WTC11 (cell line): ENCODE measurements at regions not wholly inside any gene's neighbourhood (a gene's known extent, or its start where the extent isn't known, plus 50 kb on each side); places are given as distances from the start of the nearest gene placed in this dataset.

Source experiments
- ATAC-seq: fragments of 200-7000 bp; cut with Tn5 transposase; 2 replicates; pipeline ENCODE4 v1.10.0; 2021; ENCODE audit warnings: mild to moderate bottlenecking, moderate library complexity
- CTCF ChIA-PET: fragments of 300-600 bp; sonication (Branson Sonifier 250); formaldehyde crosslinking; loops from one replicate; lab custom pipeline; 2021; ENCODE audit warnings: antibody characterized with exemption; lab: Charles Lee
- POLR2A ChIA-PET: fragments of 350-600 bp; sonication (Branson Sonifier 250); formaldehyde crosslinking; loops from one replicate; lab custom pipeline; 2021; ENCODE audit warnings: antibody characterized with exemption; lab: Charles Lee
- DNase-seq: peaks from one replicate; pipeline ENCODE4 v3.0.0; 2021; ENCODE audit warnings: low spot score
- H3K27ac Mint-ChIP-seq: 2 replicates; pipeline ENCODE4 v1.8.0; 2021; ENCODE audit warnings: mixed read lengths
- H3K27me3 Mint-ChIP-seq: 2 replicates; pipeline ENCODE4 v1.8.0; 2021; ENCODE audit warnings: low read depth, mild to moderate bottlenecking, moderate library complexity, mixed read lengths
- H3K36me3 Mint-ChIP-seq: 2 replicates; pipeline ENCODE4 v1.8.0; 2021; ENCODE audit warnings: mixed read lengths
- H3K4me1 Mint-ChIP-seq: 2 replicates; pipeline ENCODE4 v1.8.0; 2022; ENCODE audit warnings: mixed read lengths
- H3K4me3 Mint-ChIP-seq: 2 replicates; pipeline ENCODE4 v1.8.0; 2021; ENCODE audit warnings: mild to moderate bottlenecking, moderate library complexity, mixed read lengths
- H3K9me3 Mint-ChIP-seq: 2 replicates; pipeline ENCODE4 v1.8.0; 2021; ENCODE audit warnings: mixed read lengths
- CREB1 ChIP-seq: sonication (generic); formaldehyde crosslinking; IDR thresholded peaks from 2 replicates; pipeline ENCODE4 v1.8.0; 2023; ENCODE audit warnings: mild to moderate bottlenecking, missing genetic modification reagents
- ESRRA ChIP-seq: sonication (generic); formaldehyde crosslinking; IDR thresholded peaks from 2 replicates; pipeline ENCODE4 v1.8.1; 2022; ENCODE audit warnings: mild to moderate bottlenecking, missing genetic modification reagents, borderline replicate concordance
- FOXP1 ChIP-seq: sonication (generic); formaldehyde crosslinking; IDR thresholded peaks from 2 replicates; pipeline ENCODE4 v1.8.0; 2022; ENCODE audit warnings: missing genetic modification reagents, mild to moderate bottlenecking, moderate library complexity, borderline replicate concordance
- GTF2I ChIP-seq: fragments of 250-450 bp; sonication (Bioruptor Pico); conservative IDR thresholded peaks from 2 replicates; pipeline ENCODE4 v1.4.0; 2021; ENCODE audit warnings: mild to moderate bottlenecking
- NFATC4 ChIP-seq: fragments of 250-450 bp; sonication (Bioruptor Pico); IDR thresholded peaks from 2 replicates; pipeline ENCODE4 v1.9.0; 2021; ENCODE audit warnings: mild to moderate bottlenecking
- OVOL2 ChIP-seq: fragments of 250-450 bp; sonication (Bioruptor Pico); IDR thresholded peaks from 2 replicates; pipeline ENCODE4 v1.9.0; 2021; ENCODE audit warnings: mild to moderate bottlenecking, borderline replicate concordance
- RELA ChIP-seq: sonication (generic); formaldehyde crosslinking; IDR thresholded peaks from 2 replicates; pipeline ENCODE4 v1.8.1; 2022; ENCODE audit warnings: missing genetic modification reagents, mild to moderate bottlenecking, borderline replicate concordance
- SMAD4 ChIP-seq: sonication (generic); formaldehyde crosslinking; IDR thresholded peaks from 2 replicates; pipeline ENCODE4 v1.8.0; 2022; ENCODE audit warnings: mild to moderate bottlenecking, missing genetic modification reagents
- TF ChIP-seq, protein P1 (sequence below): sonication (generic); formaldehyde crosslinking; IDR thresholded peaks from 2 replicates; pipeline ENCODE4 v1.8.0; 2023; ENCODE audit warnings: mild to moderate bottlenecking, missing genetic modification reagents
- TF ChIP-seq, protein P2 (sequence below): sonication (generic); formaldehyde crosslinking; IDR thresholded peaks from 2 replicates; pipeline ENCODE4 v1.8.1; 2022; ENCODE audit warnings: low read depth, mild to moderate bottlenecking, moderate library complexity, missing genetic modification reagents, borderline replicate concordance
- TF ChIP-seq, protein P3 (sequence below): sonication (generic); formaldehyde crosslinking; IDR thresholded peaks from 2 replicates; pipeline ENCODE4 v1.8.1; 2023; ENCODE audit warnings: mild to moderate bottlenecking, missing genetic modification reagents, moderate library complexity
- TF ChIP-seq, protein P4 (sequence below): fragments of 200-600 bp; IDR thresholded peaks from 2 replicates; pipeline ENCODE4 v1.8.0; 2022; ENCODE audit warnings: antibody characterized with exemption
- TF ChIP-seq, protein P5 (sequence below): sonication (generic); formaldehyde crosslinking; IDR thresholded peaks from 2 replicates; pipeline ENCODE4 v1.8.0; 2022; ENCODE audit warnings: mild to moderate bottlenecking, missing genetic modification reagents
- TF ChIP-seq, protein P6 (sequence below): fragments of 250-450 bp; sonication (Bioruptor Pico); IDR thresholded peaks from 2 replicates; pipeline ENCODE4 v1.8.0; 2021; ENCODE audit warnings: mild to moderate bottlenecking
- TF ChIP-seq, protein P7 (sequence below): sonication (generic); formaldehyde crosslinking; IDR thresholded peaks from 2 replicates; pipeline ENCODE4 v1.8.1; 2023; ENCODE audit warnings: mild to moderate bottlenecking, moderate library complexity, missing genetic modification reagents

DNA sequence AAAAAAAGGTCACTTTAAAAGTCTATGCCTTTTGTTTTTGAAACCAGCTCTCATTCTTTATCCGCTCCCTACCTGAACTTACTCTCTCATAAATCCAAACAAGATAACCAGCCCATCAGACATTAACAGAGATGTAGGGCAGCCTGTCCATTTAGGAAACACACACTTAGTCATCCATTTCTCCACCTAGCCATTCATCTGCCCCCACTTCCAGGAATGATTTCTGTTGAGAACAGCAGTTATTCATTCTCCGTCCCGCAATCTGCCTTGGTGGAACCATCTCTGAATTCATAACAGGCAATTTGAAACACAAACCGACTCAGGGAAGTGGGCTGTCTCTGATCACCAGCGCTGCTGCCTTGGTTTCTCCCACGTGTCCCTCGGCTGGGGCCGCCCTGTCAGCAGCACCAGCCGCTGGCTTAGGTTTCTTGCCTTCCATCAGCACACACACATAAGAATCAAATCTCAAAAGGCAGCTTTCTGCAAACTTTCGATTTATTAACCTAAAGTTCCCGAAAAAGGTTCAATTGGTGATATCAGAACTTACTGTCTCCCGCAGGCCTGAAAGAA, 528.2 kb upstream of the NRP1 start (continued):
- TF ChIP-seq, protein P1, sequence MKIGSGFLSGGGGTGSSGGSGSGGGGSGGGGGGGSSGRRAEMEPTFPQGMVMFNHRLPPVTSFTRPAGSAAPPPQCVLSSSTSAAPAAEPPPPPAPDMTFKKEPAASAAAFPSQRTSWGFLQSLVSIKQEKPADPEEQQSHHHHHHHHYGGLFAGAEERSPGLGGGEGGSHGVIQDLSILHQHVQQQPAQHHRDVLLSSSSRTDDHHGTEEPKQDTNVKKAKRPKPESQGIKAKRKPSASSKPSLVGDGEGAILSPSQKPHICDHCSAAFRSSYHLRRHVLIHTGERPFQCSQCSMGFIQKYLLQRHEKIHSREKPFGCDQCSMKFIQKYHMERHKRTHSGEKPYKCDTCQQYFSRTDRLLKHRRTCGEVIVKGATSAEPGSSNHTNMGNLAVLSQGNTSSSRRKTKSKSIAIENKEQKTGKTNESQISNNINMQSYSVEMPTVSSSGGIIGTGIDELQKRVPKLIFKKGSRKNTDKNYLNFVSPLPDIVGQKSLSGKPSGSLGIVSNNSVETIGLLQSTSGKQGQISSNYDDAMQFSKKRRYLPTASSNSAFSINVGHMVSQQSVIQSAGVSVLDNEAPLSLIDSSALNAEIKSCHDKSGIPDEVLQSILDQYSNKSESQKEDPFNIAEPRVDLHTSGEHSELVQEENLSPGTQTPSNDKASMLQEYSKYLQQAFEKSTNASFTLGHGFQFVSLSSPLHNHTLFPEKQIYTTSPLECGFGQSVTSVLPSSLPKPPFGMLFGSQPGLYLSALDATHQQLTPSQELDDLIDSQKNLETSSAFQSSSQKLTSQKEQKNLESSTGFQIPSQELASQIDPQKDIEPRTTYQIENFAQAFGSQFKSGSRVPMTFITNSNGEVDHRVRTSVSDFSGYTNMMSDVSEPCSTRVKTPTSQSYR (CRISPR knock-in tag), result no peak
- TF ChIP-seq NFATC4 (CRISPR knock-in tag) (no peak), ESRRA (CRISPR knock-in tag) (no peak)
- TF ChIP-seq, protein P2, sequence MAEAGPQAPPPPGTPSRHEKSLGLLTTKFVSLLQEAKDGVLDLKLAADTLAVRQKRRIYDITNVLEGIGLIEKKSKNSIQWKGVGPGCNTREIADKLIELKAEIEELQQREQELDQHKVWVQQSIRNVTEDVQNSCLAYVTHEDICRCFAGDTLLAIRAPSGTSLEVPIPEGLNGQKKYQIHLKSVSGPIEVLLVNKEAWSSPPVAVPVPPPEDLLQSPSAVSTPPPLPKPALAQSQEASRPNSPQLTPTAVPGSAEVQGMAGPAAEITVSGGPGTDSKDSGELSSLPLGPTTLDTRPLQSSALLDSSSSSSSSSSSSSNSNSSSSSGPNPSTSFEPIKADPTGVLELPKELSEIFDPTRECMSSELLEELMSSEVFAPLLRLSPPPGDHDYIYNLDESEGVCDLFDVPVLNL (CRISPR knock-in tag), result no peak
- TF ChIP-seq, all 79 proteins: peak for 0

DNA sequence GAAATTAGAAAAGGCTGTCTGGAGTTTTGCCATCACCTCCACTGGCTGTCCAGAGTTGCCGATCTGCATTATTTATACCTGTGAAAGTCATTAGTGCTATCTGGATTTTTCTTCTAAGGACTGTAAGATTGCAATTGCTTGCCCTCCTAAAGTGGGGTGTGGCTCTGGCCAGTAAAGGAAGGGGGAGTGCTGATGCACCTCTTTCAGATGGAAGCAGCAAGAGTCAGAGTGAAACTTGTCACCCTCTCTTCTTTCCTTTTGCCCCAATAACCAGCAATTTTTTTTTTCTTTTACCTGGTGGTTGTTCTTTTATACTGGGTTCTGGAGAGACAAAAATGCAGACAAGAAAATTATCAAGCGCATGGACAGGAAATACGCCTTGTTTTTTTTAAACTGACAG, 527.4 kb upstream of the NRP1 start:
- Mint-ChIP-seq H3K36me3 (0 out of 2 replicates have a peak, but pooled peaks cover 2% of the 10 kb centered on the region), H3K4me3 (no peak overlapping the region), H3K27ac (no peak overlapping the region), H3K9me3 (peaks cover 7% of the 10 kb centered on the region), H3K4me1 (peaks cover 29% of the 10 kb centered on the region), H3K27me3 (no peaks in the 10 kb centered on the region; the same call in 1 of the 2 replicates)
- ChIA-PET POLR2A (no interaction called here), CTCF (no interaction called here)
- TF ChIP-seq, protein P3, sequence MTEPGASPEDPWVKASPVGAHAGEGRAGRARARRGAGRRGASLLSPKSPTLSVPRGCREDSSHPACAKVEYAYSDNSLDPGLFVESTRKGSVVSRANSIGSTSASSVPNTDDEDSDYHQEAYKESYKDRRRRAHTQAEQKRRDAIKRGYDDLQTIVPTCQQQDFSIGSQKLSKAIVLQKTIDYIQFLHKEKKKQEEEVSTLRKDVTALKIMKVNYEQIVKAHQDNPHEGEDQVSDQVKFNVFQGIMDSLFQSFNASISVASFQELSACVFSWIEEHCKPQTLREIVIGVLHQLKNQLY (CRISPR knock-in tag), result no peak
- TF ChIP-seq RELA, result no peak
- TF ChIP-seq, protein P4, sequence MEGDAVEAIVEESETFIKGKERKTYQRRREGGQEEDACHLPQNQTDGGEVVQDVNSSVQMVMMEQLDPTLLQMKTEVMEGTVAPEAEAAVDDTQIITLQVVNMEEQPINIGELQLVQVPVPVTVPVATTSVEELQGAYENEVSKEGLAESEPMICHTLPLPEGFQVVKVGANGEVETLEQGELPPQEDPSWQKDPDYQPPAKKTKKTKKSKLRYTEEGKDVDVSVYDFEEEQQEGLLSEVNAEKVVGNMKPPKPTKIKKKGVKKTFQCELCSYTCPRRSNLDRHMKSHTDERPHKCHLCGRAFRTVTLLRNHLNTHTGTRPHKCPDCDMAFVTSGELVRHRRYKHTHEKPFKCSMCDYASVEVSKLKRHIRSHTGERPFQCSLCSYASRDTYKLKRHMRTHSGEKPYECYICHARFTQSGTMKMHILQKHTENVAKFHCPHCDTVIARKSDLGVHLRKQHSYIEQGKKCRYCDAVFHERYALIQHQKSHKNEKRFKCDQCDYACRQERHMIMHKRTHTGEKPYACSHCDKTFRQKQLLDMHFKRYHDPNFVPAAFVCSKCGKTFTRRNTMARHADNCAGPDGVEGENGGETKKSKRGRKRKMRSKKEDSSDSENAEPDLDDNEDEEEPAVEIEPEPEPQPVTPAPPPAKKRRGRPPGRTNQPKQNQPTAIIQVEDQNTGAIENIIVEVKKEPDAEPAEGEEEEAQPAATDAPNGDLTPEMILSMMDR, result no peak
- no peak for TF ChIP-seq FOXP1 (CRISPR knock-in tag)
- TF ChIP-seq, protein P5, sequence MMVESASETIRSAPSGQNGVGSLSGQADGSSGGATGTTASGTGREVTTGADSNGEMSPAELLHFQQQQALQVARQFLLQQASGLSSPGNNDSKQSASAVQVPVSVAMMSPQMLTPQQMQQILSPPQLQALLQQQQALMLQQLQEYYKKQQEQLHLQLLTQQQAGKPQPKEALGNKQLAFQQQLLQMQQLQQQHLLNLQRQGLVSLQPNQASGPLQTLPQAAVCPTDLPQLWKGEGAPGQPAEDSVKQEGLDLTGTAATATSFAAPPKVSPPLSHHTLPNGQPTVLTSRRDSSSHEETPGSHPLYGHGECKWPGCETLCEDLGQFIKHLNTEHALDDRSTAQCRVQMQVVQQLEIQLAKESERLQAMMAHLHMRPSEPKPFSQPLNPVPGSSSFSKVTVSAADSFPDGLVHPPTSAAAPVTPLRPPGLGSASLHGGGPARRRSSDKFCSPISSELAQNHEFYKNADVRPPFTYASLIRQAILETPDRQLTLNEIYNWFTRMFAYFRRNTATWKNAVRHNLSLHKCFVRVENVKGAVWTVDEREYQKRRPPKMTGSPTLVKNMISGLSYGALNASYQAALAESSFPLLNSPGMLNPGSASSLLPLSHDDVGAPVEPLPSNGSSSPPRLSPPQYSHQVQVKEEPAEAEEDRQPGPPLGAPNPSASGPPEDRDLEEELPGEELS (CRISPR knock-in tag), result no peak
- TF ChIP-seq CREB1 (CRISPR knock-in tag), result no peak
- TF ChIP-seq, protein P6, sequence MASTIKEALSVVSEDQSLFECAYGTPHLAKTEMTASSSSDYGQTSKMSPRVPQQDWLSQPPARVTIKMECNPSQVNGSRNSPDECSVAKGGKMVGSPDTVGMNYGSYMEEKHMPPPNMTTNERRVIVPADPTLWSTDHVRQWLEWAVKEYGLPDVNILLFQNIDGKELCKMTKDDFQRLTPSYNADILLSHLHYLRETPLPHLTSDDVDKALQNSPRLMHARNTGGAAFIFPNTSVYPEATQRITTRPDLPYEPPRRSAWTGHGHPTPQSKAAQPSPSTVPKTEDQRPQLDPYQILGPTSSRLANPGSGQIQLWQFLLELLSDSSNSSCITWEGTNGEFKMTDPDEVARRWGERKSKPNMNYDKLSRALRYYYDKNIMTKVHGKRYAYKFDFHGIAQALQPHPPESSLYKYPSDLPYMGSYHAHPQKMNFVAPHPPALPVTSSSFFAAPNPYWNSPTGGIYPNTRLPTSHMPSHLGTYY (CRISPR knock-in tag), result no peak
- TF ChIP-seq GTF2I (CRISPR knock-in tag), result no peak
- no peak for TF ChIP-seq SMAD4 (CRISPR knock-in tag)
- TF ChIP-seq, protein P7, sequence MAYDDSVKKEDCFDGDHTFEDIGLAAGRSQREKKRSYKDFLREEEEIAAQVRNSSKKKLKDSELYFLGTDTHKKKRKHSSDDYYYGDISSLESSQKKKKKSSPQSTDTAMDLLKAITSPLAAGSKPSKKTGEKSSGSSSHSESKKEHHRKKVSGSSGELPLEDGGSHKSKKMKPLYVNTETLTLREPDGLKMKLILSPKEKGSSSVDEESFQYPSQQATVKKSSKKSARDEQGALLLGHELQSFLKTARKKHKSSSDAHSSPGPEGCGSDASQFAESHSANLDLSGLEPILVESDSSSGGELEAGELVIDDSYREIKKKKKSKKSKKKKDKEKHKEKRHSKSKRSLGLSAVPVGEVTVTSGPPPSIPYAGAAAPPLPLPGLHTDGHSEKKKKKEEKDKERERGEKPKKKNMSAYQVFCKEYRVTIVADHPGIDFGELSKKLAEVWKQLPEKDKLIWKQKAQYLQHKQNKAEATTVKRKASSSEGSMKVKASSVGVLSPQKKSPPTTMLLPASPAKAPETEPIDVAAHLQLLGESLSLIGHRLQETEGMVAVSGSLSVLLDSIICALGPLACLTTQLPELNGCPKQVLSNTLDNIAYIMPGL (CRISPR knock-in tag), result no peak
- TF ChIP-seq OVOL2 (CRISPR knock-in tag), result no peak
- DNase-seq (no peak), ATAC-seq (no peak)
